ENCODE measurements at regions not wholly inside any gene's neighbourhood (a gene's known extent, or its start where the extent isn't known, plus 50 kb on each side); places are given as distances from the start of the nearest gene placed in this dataset.

GRCh38 chr12:60265741-60266140, 669.9 kb downstream of the SLC16A7 start:
- H3K4me3 ChIP-seq, result no peak overlapping the region
- ATAC-seq, result peak in 2 of 4 donors; percentile 47 to 66
- H3K4me1 ChIP-seq, result no peaks in the 10 kb centered on the region
- H3K9me3 ChIP-seq, result no peaks in the 10 kb centered on the region
- no peaks in the 10 kb centered on the region for H3K36me3 ChIP-seq
- TF ChIP-seq CTCF (IDR thresholded peaks at IDR 0.05) (no peak), POLR2A (IDR thresholded peaks at IDR 0.05) (no peak)
- DNase-seq, result no peak
- H3K27ac ChIP-seq, result no peak overlapping the region
- no peaks in the 10 kb centered on the region for H3K27me3 ChIP-seq
- 35% methylated on average over 1 of the region's 1 CpG for WGBS (ENCODE audit: insufficient coverage, low coverage, low lambda C conversion rate, missing lambda C conversion rate)
- intact Hi-C loops (cut with DNase I), result no loop called here

GRCh38 chr12:60266381-60266852, 670.6 kb downstream of the SLC16A7 start:
- intact Hi-C loops (cut with DNase I), result no loop called here
- peak in 3 of 4 donors; percentile 63 to 99 (median 75) for ATAC-seq

GRCh38 chr12:60269611-60270269, 673.9 kb downstream of the SLC16A7 start:
- 95% methylated on average over 11 of the region's 66 CpGs for WGBS (ENCODE audit: insufficient coverage, low coverage, low lambda C conversion rate, missing lambda C conversion rate)
- Histone ChIP-seq H3K27ac (no peak overlapping the region), H3K4me3 (no peak overlapping the region), H3K27me3 (no peaks in the 10 kb centered on the region), H3K9me3 (no peaks in the 10 kb centered on the region), H3K4me1 (no peaks in the 10 kb centered on the region), H3K36me3 (no peaks in the 10 kb centered on the region)
- ATAC-seq (peak in 1 of 4 donors; percentile 37), DNase-seq (no peak)
- TF ChIP-seq CTCF (IDR thresholded peaks at IDR 0.05) (no peak), POLR2A (IDR thresholded peaks at IDR 0.05) (no peak)
- intact Hi-C loops (cut with DNase I), result no loop called here

More at GRCh38 chr12:60266381-60266852, 670.6 kb downstream of the SLC16A7 start:
- WGBS (ENCODE audit: insufficient coverage, low coverage, low lambda C conversion rate, missing lambda C conversion rate), result 65% methylated on average over 4 of the region's 4 CpGs
- no peak for DNase-seq
- no peaks in the 10 kb centered on the region for H3K4me1 ChIP-seq
- H3K36me3 ChIP-seq, result no peaks in the 10 kb centered on the region
- H3K4me3 ChIP-seq, result no peak overlapping the region
- H3K9me3 ChIP-seq, result no peaks in the 10 kb centered on the region
- H3K27ac ChIP-seq, result no peak overlapping the region
- H3K27me3 ChIP-seq, result no peaks in the 10 kb centered on the region
- TF ChIP-seq CTCF (IDR thresholded peaks at IDR 0.05) (no peak), POLR2A (IDR thresholded peaks at IDR 0.05) (no peak)

- Histone ChIP-seq H3K4me1 (no peaks in the 10 kb centered on the region), H3K36me3 (no peaks in the 10 kb centered on the region), H3K27ac (no peak overlapping the region), H3K9me3 (no peaks in the 10 kb centered on the region), H3K4me3 (no peak overlapping the region), H3K27me3 (no peaks in the 10 kb centered on the region)
- DNase-seq (no peak), ATAC-seq (no peak)
- WGBS (ENCODE audit: insufficient coverage, low coverage, low lambda C conversion rate, missing lambda C conversion rate), result 60% methylated on average over 9 of the region's 9 CpGs
- intact Hi-C loops (cut with DNase I), result no loop called here
- TF ChIP-seq POLR2A (IDR thresholded peaks at IDR 0.05) (no peak), CTCF (IDR thresholded peaks at IDR 0.05) (no peak)
These were observed 676.0 kb downstream of the SLC16A7 start for GRCh38 chr12:60271816-60272215.

Data from right lobe of liver (tissue), 6 donors.